ENCODE measurements at regions not wholly inside any gene's neighbourhood (a gene's known extent, or its start where the extent isn't known, plus 50 kb on each side); places are given as distances from the start of the nearest gene placed in this dataset.

- TF ChIP-seq POLR2A (IDR thresholded peaks at IDR 0.05): no peak
- no peak for TF ChIP-seq CTCF (IDR thresholded peaks at IDR 0.05)
These were observed 182.6 kb upstream of the ESRRG start for GRCh38 chr1:216905781-216906180.
